Fibroblast of the aortic adventitia (primary cell): ENCODE measurements at regions not wholly inside any gene's neighbourhood (a gene's known extent, or its start where the extent isn't known, plus 50 kb on each side); places are given as distances from the start of the nearest gene placed in this dataset.

Source experiments
- DNase-seq: peaks from one replicate; pipeline ENCODE4 v3.0.0-alpha.2; 2010; ENCODE audit warnings: low read depth
- H3K4me3 ChIP-seq: 2 replicates; pipeline ENCODE4 v1.5.1; 2011; ENCODE audit warnings: low read depth, mild to moderate bottlenecking, control low read depth, low read length, moderate library complexity
- TF ChIP-seq, protein P1 (sequence below): IDR thresholded peaks from 2 replicates; pipeline ENCODE4 v1.5.1; 2011; ENCODE audit warnings: mild to moderate bottlenecking, low read length, control low read depth, inconsistent platforms; ENCODE audit not compliant: insufficient read depth

DNA sequence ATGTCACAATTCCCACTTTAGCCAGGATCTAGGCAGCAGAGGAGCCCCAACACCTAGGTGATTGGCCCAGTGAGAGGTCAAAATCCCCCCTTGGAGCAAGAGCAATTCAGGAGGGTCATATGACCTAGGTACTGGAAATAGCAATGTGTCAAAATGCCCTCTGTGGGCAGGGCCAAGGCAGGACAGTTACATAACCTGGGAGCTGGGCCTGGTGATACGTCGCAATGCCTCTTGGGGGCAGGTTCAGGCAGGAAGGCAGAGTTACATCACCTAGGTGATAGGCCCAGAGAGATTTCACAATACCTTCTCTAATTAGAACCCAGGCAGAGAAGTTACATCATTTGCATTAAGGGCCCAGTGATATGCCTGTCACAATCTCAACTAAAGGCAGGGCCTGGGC lies 1906.3 kb downstream of the TP53TG3F start:
- no peak overlapping the region for H3K4me3 ChIP-seq
- TF ChIP-seq, protein P1, sequence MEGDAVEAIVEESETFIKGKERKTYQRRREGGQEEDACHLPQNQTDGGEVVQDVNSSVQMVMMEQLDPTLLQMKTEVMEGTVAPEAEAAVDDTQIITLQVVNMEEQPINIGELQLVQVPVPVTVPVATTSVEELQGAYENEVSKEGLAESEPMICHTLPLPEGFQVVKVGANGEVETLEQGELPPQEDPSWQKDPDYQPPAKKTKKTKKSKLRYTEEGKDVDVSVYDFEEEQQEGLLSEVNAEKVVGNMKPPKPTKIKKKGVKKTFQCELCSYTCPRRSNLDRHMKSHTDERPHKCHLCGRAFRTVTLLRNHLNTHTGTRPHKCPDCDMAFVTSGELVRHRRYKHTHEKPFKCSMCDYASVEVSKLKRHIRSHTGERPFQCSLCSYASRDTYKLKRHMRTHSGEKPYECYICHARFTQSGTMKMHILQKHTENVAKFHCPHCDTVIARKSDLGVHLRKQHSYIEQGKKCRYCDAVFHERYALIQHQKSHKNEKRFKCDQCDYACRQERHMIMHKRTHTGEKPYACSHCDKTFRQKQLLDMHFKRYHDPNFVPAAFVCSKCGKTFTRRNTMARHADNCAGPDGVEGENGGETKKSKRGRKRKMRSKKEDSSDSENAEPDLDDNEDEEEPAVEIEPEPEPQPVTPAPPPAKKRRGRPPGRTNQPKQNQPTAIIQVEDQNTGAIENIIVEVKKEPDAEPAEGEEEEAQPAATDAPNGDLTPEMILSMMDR: no peak
- DNase-seq: no peak

DNA sequence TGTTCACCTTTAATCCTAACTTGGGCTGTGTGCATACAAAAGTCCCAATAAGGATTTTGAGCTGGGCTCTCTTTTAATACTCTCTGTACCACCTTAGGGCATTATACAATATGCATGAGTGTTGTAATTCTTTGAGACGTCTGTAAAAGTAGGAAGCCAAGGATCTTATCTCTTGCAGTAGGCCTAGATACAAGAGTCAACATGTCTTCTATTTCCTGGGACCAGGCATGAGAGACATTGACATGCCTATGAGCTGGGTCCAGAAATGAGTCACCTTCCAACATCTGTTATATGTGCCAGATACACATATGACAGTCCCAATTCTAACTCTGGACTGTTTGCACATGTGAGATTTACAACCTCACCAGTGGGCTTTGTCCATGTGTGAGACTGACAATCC lies 1911.2 kb downstream of the TP53TG3F start:
- TF ChIP-seq, protein P1: no peak
- DNase-seq: no peak
- no peak overlapping the region for H3K4me3 ChIP-seq

DNA sequence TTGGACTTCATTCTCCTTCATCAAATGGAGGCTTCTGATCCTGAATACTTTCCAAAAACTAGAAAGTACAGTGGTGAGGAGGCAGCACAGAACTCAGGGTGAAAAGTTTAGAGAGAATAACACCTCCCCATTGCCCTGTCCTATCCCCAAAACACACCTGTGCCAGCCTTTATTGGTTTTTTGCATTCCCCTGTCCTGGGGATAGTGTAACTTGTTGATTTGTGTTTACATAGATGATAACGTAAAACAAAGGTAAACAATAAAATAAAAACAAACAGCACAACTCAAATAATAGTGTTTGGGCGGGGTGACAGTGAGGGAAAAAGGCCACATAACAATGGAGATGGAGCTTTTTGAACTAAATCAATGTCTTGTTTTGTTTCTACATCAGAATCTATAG lies 1917.7 kb downstream of the TP53TG3F start:
- H3K4me3 ChIP-seq: no peak overlapping the region
- no peak for DNase-seq
- TF ChIP-seq, protein P1: no peak

DNA sequence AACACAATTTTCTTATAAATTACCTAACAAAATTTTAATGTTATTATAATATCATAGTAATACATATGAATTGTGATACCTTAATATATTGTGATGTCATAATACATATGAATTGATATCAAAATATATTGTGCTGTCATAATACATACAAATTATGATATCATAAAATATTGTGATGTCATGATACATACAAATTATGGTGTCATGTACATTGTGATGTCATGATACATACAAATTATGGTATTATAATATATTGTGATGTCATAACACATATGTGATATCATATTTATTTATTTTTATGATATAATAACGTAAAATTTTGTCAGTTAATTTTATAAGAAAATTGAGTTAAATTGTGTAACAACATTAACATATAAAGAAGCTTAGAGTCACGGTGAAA lies 1927.2 kb downstream of the TP53TG3F start:
- TF ChIP-seq, protein P1: no peak
- H3K4me3 ChIP-seq: no peak overlapping the region
- no peak for DNase-seq

DNA sequence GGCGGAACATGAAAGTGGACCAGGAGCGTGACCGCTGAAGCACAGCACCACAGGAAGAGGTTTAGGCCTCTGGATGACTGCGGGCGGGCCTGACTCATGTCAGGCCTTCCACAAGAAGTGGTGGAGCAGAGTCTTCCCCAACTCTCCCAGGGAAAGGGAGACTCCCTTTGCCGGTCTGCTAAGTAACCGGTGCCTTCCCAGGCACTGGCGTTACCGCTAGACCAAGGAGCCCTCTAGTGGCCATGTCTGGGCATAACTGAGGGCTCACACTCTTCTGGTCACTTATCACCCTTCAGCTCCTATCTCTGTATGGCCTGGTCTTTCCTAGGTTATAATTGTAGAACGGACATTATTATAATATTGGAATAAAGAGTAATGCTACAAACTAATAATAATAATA lies 1931.9 kb downstream of the TP53TG3F start:
- peak; percentile 19 for DNase-seq
- H3K4me3 ChIP-seq: no peak overlapping the region
- TF ChIP-seq, protein P1: peak; percentile 51

DNA sequence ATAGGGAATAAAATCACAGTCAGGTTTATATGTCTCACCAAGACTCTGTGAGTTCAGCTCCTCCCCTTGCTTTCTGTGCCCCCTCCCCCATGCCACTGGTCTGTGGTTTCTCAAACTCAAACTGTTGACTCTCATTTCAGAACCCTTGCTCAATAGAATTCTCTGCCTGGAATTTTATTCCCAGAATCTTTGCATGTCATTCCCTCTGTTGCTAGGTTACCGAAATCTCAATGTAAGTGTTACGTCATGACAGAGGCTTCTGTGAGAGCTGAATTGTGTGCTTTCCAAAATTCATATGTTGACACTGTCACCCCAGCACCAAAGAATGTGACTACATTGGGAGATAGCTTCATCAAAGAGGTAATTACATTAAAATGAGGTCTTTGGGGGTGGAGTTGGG lies 1938.8 kb downstream of the TP53TG3F start:
- no peak for DNase-seq
- no peak overlapping the region for H3K4me3 ChIP-seq
- TF ChIP-seq, protein P1: no peak

DNA sequence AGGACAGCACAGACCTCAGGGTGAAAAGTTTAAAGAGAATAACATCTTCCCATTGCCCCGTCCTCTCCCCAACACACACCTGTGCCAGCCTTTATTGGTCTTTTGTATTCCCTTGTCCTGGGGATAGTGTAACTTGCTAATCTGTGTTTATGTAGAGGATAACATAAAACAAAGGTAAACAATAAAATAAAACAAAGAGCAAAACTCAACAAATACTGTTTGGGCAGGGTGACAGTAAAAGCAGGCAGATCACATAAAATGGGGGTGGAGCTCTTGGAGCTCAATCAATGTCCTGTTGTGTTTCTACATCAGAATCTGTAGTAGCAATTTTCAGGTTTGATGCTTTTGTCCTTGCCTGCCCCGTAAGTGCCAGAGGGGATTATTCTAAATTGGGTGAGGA lies 1939.7 kb downstream of the TP53TG3F start:
- no peak for DNase-seq
- no peak overlapping the region for H3K4me3 ChIP-seq
- TF ChIP-seq, protein P1: no peak
